Prostate gland (tissue), 2 donors: ENCODE measurements at regions not wholly inside any gene's neighbourhood (a gene's known extent, or its start where the extent isn't known, plus 50 kb on each side); places are given as distances from the start of the nearest gene placed in this dataset.

Experiments used
- POLR2A ChIP-seq: fragments of 450-650 bp; IDR thresholded peaks from one replicate; pipeline ENCODE4 v1.6.1; 2016; ENCODE audit warnings: antibody characterized with exemption, mild to moderate bottlenecking
- POLR2AphosphoS5 ChIP-seq: sonication (generic); formaldehyde crosslinking; IDR thresholded peaks from one replicate; pipeline ENCODE4 v1.6.1; 2017; ENCODE audit warnings: antibody characterized with exemption
- TF ChIP-seq, protein P1 (sequence below), 4 experiments: fragments of 200-600 bp in 2 of 4; fragments of 450-650 bp in 2 of 4; sonication (generic) in 2 of 4; IDR thresholded peaks; 1 replicate in 3 of 4; 2 replicates in 1 of 4; pipeline ENCODE4 v1.5.1; 2016 to 2019; ENCODE audit warnings: antibody characterized with exemption in 4 of 4, mild to moderate bottlenecking in 2 of 4, moderate library complexity in 2 of 4

DNA sequence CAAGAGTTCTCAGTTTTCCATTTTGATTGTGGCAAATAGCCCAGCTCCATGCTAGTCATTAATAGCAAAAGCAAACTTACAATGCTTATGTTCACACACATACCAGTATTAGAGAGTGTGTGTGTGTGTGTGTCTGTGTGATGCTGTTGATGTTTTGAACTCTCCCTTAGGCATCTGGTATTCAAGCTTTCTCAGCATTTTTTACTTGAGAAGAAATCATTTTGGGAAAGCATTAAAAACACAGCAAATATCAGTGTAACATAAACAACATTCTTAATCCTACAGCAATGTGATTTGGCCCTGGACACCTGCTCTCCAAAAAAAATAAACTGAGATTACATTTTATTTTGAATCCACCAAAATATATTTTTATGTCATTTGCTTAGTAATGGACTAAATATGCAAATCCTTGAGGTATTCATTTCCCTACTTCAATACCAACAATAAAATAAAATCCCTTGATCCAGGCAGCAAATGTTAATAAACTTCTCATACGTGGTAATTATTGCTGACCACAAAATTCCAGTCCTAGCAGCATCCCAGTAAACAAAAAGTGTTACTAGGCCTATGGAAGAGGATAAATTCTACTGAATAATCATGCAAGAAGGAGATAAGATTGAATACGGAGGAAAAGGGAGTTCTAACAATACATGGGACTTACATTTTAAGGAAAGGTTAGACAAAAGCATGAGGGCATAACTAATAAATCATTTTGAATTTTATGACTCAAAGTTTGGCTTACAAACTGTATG lies 249.5 kb upstream of the CLEC14A start:
- TF ChIP-seq POLR2AphosphoS5 = no peak
- TF ChIP-seq, protein P1, sequence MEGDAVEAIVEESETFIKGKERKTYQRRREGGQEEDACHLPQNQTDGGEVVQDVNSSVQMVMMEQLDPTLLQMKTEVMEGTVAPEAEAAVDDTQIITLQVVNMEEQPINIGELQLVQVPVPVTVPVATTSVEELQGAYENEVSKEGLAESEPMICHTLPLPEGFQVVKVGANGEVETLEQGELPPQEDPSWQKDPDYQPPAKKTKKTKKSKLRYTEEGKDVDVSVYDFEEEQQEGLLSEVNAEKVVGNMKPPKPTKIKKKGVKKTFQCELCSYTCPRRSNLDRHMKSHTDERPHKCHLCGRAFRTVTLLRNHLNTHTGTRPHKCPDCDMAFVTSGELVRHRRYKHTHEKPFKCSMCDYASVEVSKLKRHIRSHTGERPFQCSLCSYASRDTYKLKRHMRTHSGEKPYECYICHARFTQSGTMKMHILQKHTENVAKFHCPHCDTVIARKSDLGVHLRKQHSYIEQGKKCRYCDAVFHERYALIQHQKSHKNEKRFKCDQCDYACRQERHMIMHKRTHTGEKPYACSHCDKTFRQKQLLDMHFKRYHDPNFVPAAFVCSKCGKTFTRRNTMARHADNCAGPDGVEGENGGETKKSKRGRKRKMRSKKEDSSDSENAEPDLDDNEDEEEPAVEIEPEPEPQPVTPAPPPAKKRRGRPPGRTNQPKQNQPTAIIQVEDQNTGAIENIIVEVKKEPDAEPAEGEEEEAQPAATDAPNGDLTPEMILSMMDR (IDR thresholded peaks at IDR 0.05) = no peak
- no peak for TF ChIP-seq POLR2A
